ENCODE measurements at regions not wholly inside any gene's neighbourhood (a gene's known extent, or its start where the extent isn't known, plus 50 kb on each side); places are given as distances from the start of the nearest gene placed in this dataset.

DNA sequence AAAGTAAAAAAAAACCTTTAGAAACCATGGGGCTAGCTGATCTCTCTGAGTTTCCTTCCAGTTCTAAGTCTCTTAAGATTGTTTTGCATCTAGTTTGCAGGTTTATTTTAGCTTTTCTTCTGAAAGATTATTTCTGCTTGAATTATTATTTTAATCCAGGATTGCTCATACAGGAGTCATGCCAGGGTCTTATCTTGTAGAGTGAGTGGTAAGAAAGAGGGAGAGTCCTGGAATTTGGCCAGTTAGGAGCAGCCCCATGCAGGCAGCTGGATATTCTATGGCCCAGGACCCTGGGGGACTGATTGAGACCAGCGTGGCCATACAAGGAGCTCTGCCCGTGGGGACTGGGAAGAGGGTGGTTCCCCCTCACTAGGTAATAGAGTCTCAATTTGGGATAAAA, 178.9 kb upstream of the HEY2 start (continued):
- TF ChIP-seq RREB1 (CRISPR knock-in tag; IDR thresholded peaks at IDR 0.05) (no peak), NCOA2 (IDR thresholded peaks at IDR 0.05; ENCODE audit: partially characterized antibody in 2 of 2) (no peak)

GRCh38 chr6:125571207-125571755, 178.2 kb upstream of the HEY2 start:
- Histone ChIP-seq H3K4me1 (replicated peaks in 1 of 2; ENCODE audit: control insufficient read depth in 2 of 2, insufficient read depth in 2 of 2, low read length in 2 of 2) (no peaks in the 10 kb centered on the region), H3K9me1 (ENCODE audit: control insufficient read depth, insufficient read depth, low read length) (no peaks in the 10 kb centered on the region), H3K4me2 (ENCODE audit: insufficient read depth, low read length) (no peak overlapping the region), H3K36me3 (ENCODE audit: control insufficient read depth, insufficient read depth, low read length) (no peaks in the 10 kb centered on the region), H4K20me1 (replicated peaks; ENCODE audit: control insufficient read depth, insufficient read depth, low read length) (no peaks in the 10 kb centered on the region), H3K9ac (ENCODE audit: insufficient read depth in 1 of 2, low read depth in 2 of 2, low read length in 2 of 2) (no peak overlapping the region), H3K27me3 (ENCODE audit: control insufficient read depth in 2 of 2, insufficient read depth in 2 of 2, low read length in 2 of 2) (no peaks in the 10 kb centered on the region; a peak in 1 of 5 replicates), H2AFZ (ENCODE audit: low read depth, low read length) (no peak overlapping the region), H3K4me3 (no peak overlapping the region), H3K79me2 (ENCODE audit: control insufficient read depth, insufficient read depth, low read length) (no peaks in the 10 kb centered on the region), H3K9me3 (replicated peaks; ENCODE audit: control insufficient read depth, insufficient read depth, low read depth, low read length) (no peaks in the 10 kb centered on the region), H3K27ac (ENCODE audit: extremely low read depth, low read depth, low read length) (no peak overlapping the region)
- DNase-seq (ENCODE audit: extremely low read depth in 1 of 4, low spot score in 3 of 4) (no peak), FAIRE-seq (no peak), ATAC-seq (no peak)
- ChIA-PET CTCF (ENCODE audit: low intra/inter-chr PET ratio) (no interaction called here), POLR2A (interaction anchor here (0.8 kb wide), 1 partner anchor 43 kb away, joined by 3 read pairs; no protein-coding TSS in a partner anchor)
- in situ Hi-C loops (cut with MboI): no loop called here
- WGBS (ENCODE audit: insufficient coverage, low coverage, missing lambda C conversion rate): 3% methylated on average over 2 of the region's 2 CpGs
- intact Hi-C loops (cut with micrococcal nuclease): no loop called here
- no TSS peak for BruUV-seq (replicated peaks)
- TF ChIP-seq, protein P1, sequence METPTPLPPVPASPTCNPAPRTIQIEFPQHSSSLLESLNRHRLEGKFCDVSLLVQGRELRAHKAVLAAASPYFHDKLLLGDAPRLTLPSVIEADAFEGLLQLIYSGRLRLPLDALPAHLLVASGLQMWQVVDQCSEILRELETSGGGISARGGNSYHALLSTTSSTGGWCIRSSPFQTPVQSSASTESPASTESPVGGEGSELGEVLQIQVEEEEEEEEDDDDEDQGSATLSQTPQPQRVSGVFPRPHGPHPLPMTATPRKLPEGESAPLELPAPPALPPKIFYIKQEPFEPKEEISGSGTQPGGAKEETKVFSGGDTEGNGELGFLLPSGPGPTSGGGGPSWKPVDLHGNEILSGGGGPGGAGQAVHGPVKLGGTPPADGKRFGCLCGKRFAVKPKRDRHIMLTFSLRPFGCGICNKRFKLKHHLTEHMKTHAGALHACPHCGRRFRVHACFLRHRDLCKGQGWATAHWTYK (CRISPR knock-in tag; IDR thresholded peaks at IDR 0.05): no peak
- no peak for TF ChIP-seq SP1 (CRISPR knock-in tag; IDR thresholded peaks at IDR 0.05)
- no peak for TF ChIP-seq GABPA (tag; conservative IDR thresholded peaks at IDR 0.05; ENCODE audit: low read depth)
- TF ChIP-seq CBFA2T3 (IDR thresholded peaks at IDR 0.05): no peak
- TF ChIP-seq FOXP1 (CRISPR knock-in tag; IDR thresholded peaks at IDR 0.05): no peak
- no peak for TF ChIP-seq ZBTB12 (CRISPR knock-in tag; IDR thresholded peaks at IDR 0.05)
- no peak for TF ChIP-seq ZNF12 (CRISPR knock-in tag; IDR thresholded peaks at IDR 0.05)
- TF ChIP-seq SNIP1 (IDR thresholded peaks at IDR 0.05; ENCODE audit: low read depth): no peak
- no peak for TF ChIP-seq RFX1 (IDR thresholded peaks at IDR 0.05)
- no peak for TF ChIP-seq CC2D1A (IDR thresholded peaks at IDR 0.05)
